Activated CD8-positive, alpha-beta memory T cell treated with anti-CD3 and anti-CD28 coated beads, Interleukin-2, amount 10 ng/mL, durations not matched to agents 7 days and 5 days (primary cell): ENCODE measurements at regions not wholly inside any gene's neighbourhood (a gene's known extent, or its start where the extent isn't known, plus 50 kb on each side); places are given as distances from the start of the nearest gene placed in this dataset.
"Not testable (repeated sequence)": the region's sequence is repeated elsewhere in the genome, so short reads cannot be mapped to it uniquely, and the experiment has no call there.

Source experiments
- ATAC-seq: fragments of 150-1000 bp; cut with Tn5 transposase; one replicate; pipeline ENCODE4 v1.10.0; 2021; ENCODE audit warnings: moderate library complexity
- CTCF ChIA-PET: fragments of 350-600 bp; sonication (Branson Sonifier 250); formaldehyde crosslinking; loops from one replicate; lab custom pipeline; 2021; ENCODE audit warnings: antibody characterized with exemption; lab: Charles Lee
- DNase-seq: peaks from one replicate; pipeline ENCODE4 v3.0.0-alpha.2; 2020
- H3K27ac Mint-ChIP-seq: one replicate; pipeline ENCODE4 v1.8.0; 2021; ENCODE audit warnings: mild to moderate bottlenecking, mixed read lengths
- H3K27me3 Mint-ChIP-seq: one replicate; pipeline ENCODE4 v1.8.0; 2021; ENCODE audit warnings: mixed read lengths
- H3K36me3 Mint-ChIP-seq: one replicate; pipeline ENCODE4 v1.8.0; 2021; ENCODE audit warnings: mild to moderate bottlenecking, mixed read lengths
- H3K4me1 Mint-ChIP-seq: one replicate; pipeline ENCODE4 v1.8.0; 2021; ENCODE audit warnings: mixed read lengths
- H3K4me3 Mint-ChIP-seq: one replicate; pipeline ENCODE4 v1.8.0; 2021; ENCODE audit warnings: mild to moderate bottlenecking, moderate library complexity, mixed read lengths
- H3K9me3 Mint-ChIP-seq: one replicate; pipeline ENCODE4 v1.8.0; 2022; ENCODE audit warnings: low read depth, mixed read lengths

DNA sequence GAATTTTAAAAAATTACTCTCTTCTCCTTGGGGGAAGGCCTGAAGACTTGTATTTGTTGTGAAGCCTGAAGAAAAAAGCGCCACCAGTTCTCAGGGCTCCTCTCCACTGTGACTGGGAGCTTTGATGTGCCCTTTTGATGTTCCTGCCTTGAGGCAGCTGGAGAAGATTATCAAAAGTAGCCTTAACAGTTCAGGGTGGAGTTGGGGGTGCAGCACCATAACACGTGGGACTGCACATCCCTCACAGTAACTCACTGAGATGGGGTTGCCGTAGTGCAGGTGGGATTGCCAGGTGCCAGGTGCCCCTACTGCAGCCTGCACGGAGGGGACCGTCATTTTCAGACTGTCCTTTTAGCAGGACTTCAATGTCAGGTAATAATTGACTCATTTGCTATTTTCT is 474.1 kb downstream of the ETNK1 start:
- Mint-ChIP-seq H3K4me1 (no peaks in the 10 kb centered on the region), H3K36me3 (no peaks in the 10 kb centered on the region), H3K9me3 (no peaks in the 10 kb centered on the region), H3K27me3 (no peaks in the 10 kb centered on the region), H3K27ac (no peak overlapping the region), H3K4me3 (no peak overlapping the region)
- DNase-seq = no peak
- CTCF ChIA-PET = interaction anchor here (1.3 kb wide), 1 partner anchor 13 kb away, joined by 3 read pairs; no protein-coding TSS in a partner anchor
- no peak for ATAC-seq

DNA sequence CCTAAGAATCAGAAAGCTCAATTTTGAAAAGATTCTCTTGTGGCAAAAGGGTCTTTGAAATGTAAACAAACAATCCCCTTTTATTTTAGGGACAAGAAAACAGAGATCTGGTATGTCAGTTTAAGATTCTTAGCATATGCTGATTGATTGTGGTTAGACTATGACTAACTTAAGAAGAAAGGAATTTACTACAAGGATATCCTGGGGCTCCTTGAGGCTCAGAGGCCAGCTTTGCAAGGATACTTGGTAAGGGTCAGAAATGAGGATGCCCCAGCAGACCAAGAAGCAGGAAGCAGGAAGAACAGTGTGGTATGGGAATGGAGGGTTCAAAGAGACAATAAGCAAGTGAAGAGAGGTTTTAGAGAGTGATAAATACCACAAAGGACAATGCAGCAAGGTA is 474.6 kb downstream of the ETNK1 start:
- Mint-ChIP-seq H3K27ac (no peak overlapping the region), H3K27me3 (no peaks in the 10 kb centered on the region), H3K36me3 (no peaks in the 10 kb centered on the region), H3K4me3 (no peak overlapping the region), H3K4me1 (no peaks in the 10 kb centered on the region), H3K9me3 (no peaks in the 10 kb centered on the region)
- DNase-seq (no peak), ATAC-seq (no peak)
- CTCF ChIA-PET = no interaction called here

DNA sequence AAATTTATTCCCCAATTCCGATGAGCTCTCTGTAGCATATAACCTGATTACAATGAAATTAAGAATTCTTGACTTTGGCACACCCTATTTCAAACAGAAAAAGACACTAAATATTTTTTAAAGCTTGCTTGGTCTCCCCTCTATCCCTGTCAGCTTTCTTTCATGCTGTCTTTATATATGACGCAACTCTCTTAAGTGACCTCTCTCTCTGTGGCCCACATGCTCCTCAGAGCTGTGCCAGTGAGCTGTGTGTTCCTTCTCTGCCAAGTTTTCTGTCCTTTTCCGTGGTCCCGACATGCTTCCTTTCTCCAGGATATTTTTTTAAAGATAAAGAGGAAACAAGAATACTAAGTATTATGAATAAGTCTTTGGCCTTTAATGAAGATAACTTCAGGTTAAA is 484.0 kb downstream of the ETNK1 start:
- Mint-ChIP-seq H3K36me3 (no peaks in the 10 kb centered on the region), H3K27ac (no peak overlapping the region), H3K27me3 (no peaks in the 10 kb centered on the region), H3K9me3 (no peaks in the 10 kb centered on the region), H3K4me1 (no peaks in the 10 kb centered on the region), H3K4me3 (no peak overlapping the region)
- ATAC-seq (no peak), DNase-seq (no peak)
- CTCF ChIA-PET = no interaction called here

DNA sequence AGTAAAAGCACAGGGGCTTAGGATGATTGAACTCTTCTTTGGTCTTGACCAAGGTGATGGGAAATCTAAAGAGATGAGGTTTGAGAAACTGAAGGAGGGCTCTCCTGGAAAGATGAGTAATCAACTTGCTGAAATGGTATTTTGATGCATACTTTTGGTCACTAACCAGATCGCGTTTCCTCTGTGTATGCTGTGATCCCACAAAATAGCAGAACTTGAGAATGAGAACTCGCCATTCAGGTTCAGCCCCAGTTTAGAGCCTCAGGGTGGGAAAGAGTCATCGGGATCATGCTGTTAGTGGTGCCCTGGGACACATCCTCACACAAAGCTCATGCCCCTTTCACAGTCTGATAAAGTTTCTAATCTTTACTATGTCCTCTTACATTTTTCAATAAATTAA is 488.8 kb downstream of the ETNK1 start:
- no peak for ATAC-seq
- CTCF ChIA-PET = no interaction called here
- no peak for DNase-seq
- Mint-ChIP-seq H3K27ac (no peak overlapping the region), H3K4me1 (no peaks in the 10 kb centered on the region), H3K27me3 (no peaks in the 10 kb centered on the region), H3K4me3 (no peak overlapping the region), H3K9me3 (no peaks in the 10 kb centered on the region), H3K36me3 (no peaks in the 10 kb centered on the region)

- Mint-ChIP-seq H3K36me3 (no peaks in the 10 kb centered on the region), H3K9me3 (no peaks in the 10 kb centered on the region), H3K4me1 (no peaks in the 10 kb centered on the region), H3K4me3 (no peak overlapping the region), H3K27me3 (no peaks in the 10 kb centered on the region), H3K27ac (no peak overlapping the region)
- CTCF ChIA-PET = no interaction called here
- DNase-seq (no peak), ATAC-seq (no peak)
Observed at GRCh38 chr12:23115984-23116383, 491.0 kb downstream of the ETNK1 start.

DNA sequence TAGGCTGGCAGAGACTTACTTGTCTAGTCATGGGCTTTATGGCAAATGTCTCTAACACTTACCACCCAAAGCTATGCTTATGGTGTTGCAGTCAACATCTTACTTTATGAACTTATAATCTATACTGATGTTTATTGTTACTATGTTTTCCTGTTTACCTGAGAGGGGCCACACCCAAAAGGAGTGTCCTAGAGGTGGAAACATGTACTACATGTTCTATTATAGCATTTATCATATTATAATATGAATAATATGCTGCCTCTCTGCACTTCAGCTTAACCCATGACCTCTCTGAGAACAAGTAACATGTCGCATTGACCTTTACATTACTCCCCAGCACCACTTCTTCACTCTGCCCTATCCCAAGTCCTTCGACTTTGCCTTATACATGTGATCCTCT is 501.8 kb downstream of the ETNK1 start:
- H3K4me3 Mint-ChIP-seq = no peak overlapping the region
- H3K27ac Mint-ChIP-seq = no peak overlapping the region
- H3K36me3 Mint-ChIP-seq = no peaks in the 10 kb centered on the region
- H3K9me3 Mint-ChIP-seq = no peaks in the 10 kb centered on the region
- DNase-seq (no peak), ATAC-seq (no peak)
- CTCF ChIA-PET = no interaction called here
- no peaks in the 10 kb centered on the region for H3K4me1 Mint-ChIP-seq
- H3K27me3 Mint-ChIP-seq = no peaks in the 10 kb centered on the region

GRCh38 chr12:23127701-23128100 is 502.7 kb downstream of the ETNK1 start:
- Mint-ChIP-seq H3K27ac (no peak overlapping the region), H3K27me3 (no peaks in the 10 kb centered on the region), H3K9me3 (no peaks in the 10 kb centered on the region), H3K4me3 (no peak overlapping the region), H3K4me1 (no peaks in the 10 kb centered on the region), H3K36me3 (no peaks in the 10 kb centered on the region)
- no peak for DNase-seq
- CTCF ChIA-PET = no interaction called here
- ATAC-seq = no peak

DNA sequence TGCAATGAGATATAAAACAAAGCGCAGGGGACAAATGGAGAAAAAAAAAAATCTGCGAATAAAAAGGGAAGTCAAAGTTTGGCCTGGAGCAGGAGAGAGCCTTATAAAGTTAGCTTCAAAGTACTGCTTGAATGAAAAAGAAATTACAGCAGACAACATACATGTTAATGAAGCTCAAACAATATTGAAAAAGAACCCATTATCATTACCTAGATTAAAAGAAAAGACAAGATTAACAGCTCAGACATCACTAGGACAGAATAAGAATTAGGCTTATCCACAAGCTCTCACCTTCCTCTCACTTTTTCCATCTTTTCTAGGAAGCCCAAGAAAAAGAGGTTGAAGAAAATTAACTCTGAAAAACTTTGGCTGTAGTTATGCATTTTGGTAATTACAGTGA is 503.5 kb downstream of the ETNK1 start:
- no peaks in the 10 kb centered on the region for H3K9me3 Mint-ChIP-seq
- no peaks in the 10 kb centered on the region for H3K36me3 Mint-ChIP-seq
- H3K4me1 Mint-ChIP-seq = no peaks in the 10 kb centered on the region
- no peak overlapping the region for H3K27ac Mint-ChIP-seq
- H3K4me3 Mint-ChIP-seq = no peak overlapping the region
- H3K27me3 Mint-ChIP-seq = no peaks in the 10 kb centered on the region
- CTCF ChIA-PET = no interaction called here
- no peak for ATAC-seq
- DNase-seq = no peak

- Mint-ChIP-seq H3K27me3 (no peaks in the 10 kb centered on the region), H3K36me3 (no peaks in the 10 kb centered on the region), H3K27ac (no peak overlapping the region), H3K9me3 (no peaks in the 10 kb centered on the region), H3K4me3 (no peak overlapping the region), H3K4me1 (no peaks in the 10 kb centered on the region)
- DNase-seq (no peak), ATAC-seq (no peak)
- CTCF ChIA-PET = no interaction called here
Observed at GRCh38 chr12:23132357-23132756, 507.4 kb downstream of the ETNK1 start.

DNA sequence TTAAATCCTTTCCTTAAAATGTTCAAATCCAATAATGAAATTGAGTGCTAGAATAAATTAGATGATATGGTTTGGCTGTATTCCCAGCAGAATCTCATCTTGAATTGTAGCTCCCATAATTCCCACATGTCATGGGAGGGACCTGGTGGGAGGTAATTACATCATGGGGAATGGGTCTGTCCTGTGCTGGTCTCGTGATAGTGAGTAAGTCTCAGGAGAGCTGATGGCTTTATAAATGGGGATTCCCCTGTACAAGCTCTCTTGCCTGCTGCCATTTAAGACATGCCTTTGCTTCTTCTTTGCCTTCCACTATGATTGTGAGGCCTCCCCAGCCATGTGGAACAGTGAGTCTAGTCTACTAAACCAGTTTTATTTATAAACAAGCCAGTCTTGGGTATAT is 508.5 kb downstream of the ETNK1 start:
- CTCF ChIA-PET = no interaction called here
- Mint-ChIP-seq H3K4me3 (no peak overlapping the region), H3K27me3 (no peaks in the 10 kb centered on the region)

DNA sequence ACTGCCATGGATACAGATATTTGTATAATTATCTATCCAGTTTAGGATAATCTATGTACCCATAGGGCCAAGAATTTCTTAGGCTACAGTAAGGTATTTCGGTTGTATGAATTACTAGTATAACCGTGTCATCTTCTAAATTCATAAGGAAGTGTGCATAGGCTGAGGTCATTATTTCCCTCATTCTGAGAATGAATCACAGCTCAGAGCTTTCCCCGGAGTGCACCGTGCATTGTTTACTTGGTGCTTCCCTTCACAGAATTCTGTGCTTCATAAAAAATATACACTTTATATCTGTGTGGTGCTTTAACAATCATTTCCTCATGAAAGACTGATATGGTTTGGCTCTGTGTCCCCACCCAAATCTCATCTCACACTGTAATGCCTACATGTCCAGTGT is 514.1 kb downstream of the ETNK1 start:
- no peak overlapping the region for H3K27ac Mint-ChIP-seq
- no peaks in the 10 kb centered on the region for H3K9me3 Mint-ChIP-seq
- H3K4me3 Mint-ChIP-seq = no peak overlapping the region
- DNase-seq (no peak), ATAC-seq (no peak)
- H3K4me1 Mint-ChIP-seq = no peaks in the 10 kb centered on the region
- CTCF ChIA-PET = no interaction called here
- no peaks in the 10 kb centered on the region for H3K27me3 Mint-ChIP-seq
- H3K36me3 Mint-ChIP-seq = no peaks in the 10 kb centered on the region

More for the DNA sequence above, 508.5 kb downstream of the ETNK1 start:
- ATAC-seq (no peak), DNase-seq (no peak)
- Mint-ChIP-seq H3K9me3 (no peaks in the 10 kb centered on the region), H3K27ac (no peak overlapping the region), H3K36me3 (no peaks in the 10 kb centered on the region), H3K4me1 (no peaks in the 10 kb centered on the region)

- CTCF ChIA-PET = interaction anchor here (0.7 kb wide), 1 partner anchor 12 kb away, joined by 3 read pairs; no protein-coding TSS in a partner anchor
- no peak for DNase-seq
- ATAC-seq = no peak
- Mint-ChIP-seq H3K4me1 (no peaks in the 10 kb centered on the region), H3K27me3 (no peaks in the 10 kb centered on the region), H3K9me3 (peaks cover 10% of the 10 kb centered on the region), H3K4me3 (no peak overlapping the region), H3K27ac (no peak overlapping the region), H3K36me3 (no peaks in the 10 kb centered on the region)
Observed at GRCh38 chr12:23140710-23141109, 515.7 kb downstream of the ETNK1 start.

GRCh38 chr12:23141335-23141734 is 516.4 kb downstream of the ETNK1 start:
- DNase-seq (no peak), ATAC-seq (no peak)
- no peaks in the 10 kb centered on the region for H3K27me3 Mint-ChIP-seq
- H3K27ac Mint-ChIP-seq = no peak overlapping the region
- CTCF ChIA-PET = no interaction called here
- no peaks in the 10 kb centered on the region for H3K36me3 Mint-ChIP-seq
- peaks cover 11% of the 10 kb centered on the region for H3K9me3 Mint-ChIP-seq
- no peaks in the 10 kb centered on the region for H3K4me1 Mint-ChIP-seq
- no peak overlapping the region for H3K4me3 Mint-ChIP-seq

DNA sequence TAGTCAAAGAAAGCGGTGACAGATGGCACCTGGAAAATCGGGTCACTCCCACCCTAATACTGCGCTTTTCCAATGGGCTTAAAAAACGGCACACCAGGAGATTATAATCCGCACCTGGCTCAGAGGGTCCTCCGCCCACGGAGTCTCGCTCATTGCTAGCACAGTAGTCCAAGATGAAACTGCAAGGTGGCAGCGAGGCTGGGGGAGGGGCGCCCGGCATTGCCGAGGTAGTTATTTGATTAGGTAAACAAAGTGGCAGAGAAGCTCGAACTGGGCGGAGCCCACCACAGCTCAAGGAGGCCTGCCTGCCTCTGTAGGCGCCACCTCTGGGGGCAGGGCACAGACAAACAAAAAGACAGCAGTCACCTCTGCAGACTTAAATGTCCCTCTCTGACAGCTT is 521.1 kb downstream of the ETNK1 start:
- H3K9me3 Mint-ChIP-seq = peaks cover 11% of the 10 kb centered on the region
- H3K4me1 Mint-ChIP-seq, H3K27me3 Mint-ChIP-seq, H3K36me3 Mint-ChIP-seq, CTCF ChIA-PET, H3K4me3 Mint-ChIP-seq, H3K27ac Mint-ChIP-seq, DNase-seq, ATAC-seq: not testable (repeated sequence)

GRCh38 chr12:23168459-23168858 is 543.5 kb downstream of the ETNK1 start:
- no peaks in the 10 kb centered on the region for H3K27me3 Mint-ChIP-seq

More at GRCh38 chr12:23168459-23168858, 543.5 kb downstream of the ETNK1 start:
- no peak overlapping the region for H3K27ac Mint-ChIP-seq
- no peaks in the 10 kb centered on the region for H3K4me1 Mint-ChIP-seq
- CTCF ChIA-PET = no interaction called here
- no peak for DNase-seq
- no peak overlapping the region for H3K4me3 Mint-ChIP-seq
- peaks cover 2% of the 10 kb centered on the region for H3K9me3 Mint-ChIP-seq
- no peak for ATAC-seq
- no peaks in the 10 kb centered on the region for H3K36me3 Mint-ChIP-seq
